Muscle layer of duodenum (tissue), 2 donors: ENCODE measurements at regions not wholly inside any gene's neighbourhood (a gene's known extent, or its start where the extent isn't known, plus 50 kb on each side); places are given as distances from the start of the nearest gene placed in this dataset.

ENCODE experiments used
- H3K27ac ChIP-seq: one replicate; pipeline ENCODE4 v1.7.0; 2013; ENCODE audit warnings: mild to moderate bottlenecking, low read length
- H3K27me3 ChIP-seq: one replicate; pipeline ENCODE4 v1.7.0; 2013; ENCODE audit warnings: low read depth, mild to moderate bottlenecking, control low read depth, low read length
- H3K36me3 ChIP-seq, 2 donors: one replicate each; pipeline ENCODE4 v1.7.0; 2013; ENCODE audit warnings: low read length in 2 of 2, control low read depth in 1 of 2, mild to moderate bottlenecking in 1 of 2; ENCODE audit not compliant: insufficient read depth in 2 of 2, control insufficient read depth in 1 of 2
- H3K4me1 ChIP-seq, 2 donors: one replicate each; pipeline ENCODE4 v1.7.0; 2013; ENCODE audit warnings: low read length in 2 of 2, mild to moderate bottlenecking in 2 of 2, control low read depth in 1 of 2, moderate library complexity in 1 of 2; ENCODE audit not compliant: insufficient read depth in 2 of 2, control insufficient read depth in 1 of 2
- H3K4me3 ChIP-seq, 2 donors: one replicate each; pipeline ENCODE4 v1.7.0; 2013; ENCODE audit warnings: low read length in 2 of 2, low read depth in 1 of 2, mild to moderate bottlenecking in 1 of 2
- H3K9me3 ChIP-seq, 2 donors: one replicate each; pipeline ENCODE4 v1.7.0; 2013; ENCODE audit warnings: low read length in 2 of 2, control low read depth in 1 of 2, mild to moderate bottlenecking in 1 of 2; ENCODE audit not compliant: control insufficient read depth in 1 of 2
- donor health status: healthy.

- Histone ChIP-seq H3K4me3 (no peak overlapping the region), H3K36me3 (peaks cover 0 to 5% of the 10 kb centered on the region in 2 donors), H3K4me1 (no peaks in the 10 kb centered on the region), H3K27me3 (no peaks in the 10 kb centered on the region), H3K27ac (no peak overlapping the region), H3K9me3 (peaks cover 0 to 12% of the 10 kb centered on the region in 2 donors)
Measured at GRCh38 chr10:33396938-33397337, 62.5 kb upstream of the NRP1 start.

GRCh38 chr10:33396279-33396678 lies 61.8 kb upstream of the NRP1 start:
- Histone ChIP-seq H3K36me3 (peaks cover 0 to 5% of the 10 kb centered on the region in 2 donors), H3K27me3 (no peaks in the 10 kb centered on the region), H3K27ac (no peak overlapping the region), H3K4me3 (no peak overlapping the region), H3K4me1 (no peaks in the 10 kb centered on the region), H3K9me3 (peaks cover 0 to 12% of the 10 kb centered on the region in 2 donors)

- no peaks in the 10 kb centered on the region for H3K4me1 ChIP-seq
Measured at GRCh38 chr10:33395201-33395600, 60.7 kb upstream of the NRP1 start.

GRCh38 chr10:33392706-33393105 lies 58.2 kb upstream of the NRP1 start:
- H3K36me3 ChIP-seq, result peaks cover 0 to 5% of the 10 kb centered on the region in 2 donors
- H3K9me3 ChIP-seq, result peaks cover 0 to 11% of the 10 kb centered on the region in 2 donors
- H3K27me3 ChIP-seq, result no peaks in the 10 kb centered on the region
- no peaks in the 10 kb centered on the region for H3K4me1 ChIP-seq
- H3K27ac ChIP-seq, result no peak overlapping the region
- H3K4me3 ChIP-seq, result no peak overlapping the region

More at GRCh38 chr10:33395201-33395600, 60.7 kb upstream of the NRP1 start:
- Histone ChIP-seq H3K36me3 (peaks cover 0 to 5% of the 10 kb centered on the region in 2 donors), H3K4me3 (no peak overlapping the region), H3K27ac (no peak overlapping the region), H3K27me3 (no peaks in the 10 kb centered on the region), H3K9me3 (peaks cover 0 to 12% of the 10 kb centered on the region in 2 donors)

GRCh38 chr10:33391611-33392465 lies 57.4 kb upstream of the NRP1 start:
- H3K4me1 ChIP-seq, result no peaks in the 10 kb centered on the region
- H3K9me3 ChIP-seq, result peaks cover 0 to 3% of the 10 kb centered on the region in 2 donors
- H3K27ac ChIP-seq, result no peak overlapping the region
- no peaks in the 10 kb centered on the region for H3K27me3 ChIP-seq
- H3K4me3 ChIP-seq, result no peak overlapping the region
- no peaks in the 10 kb centered on the region for H3K36me3 ChIP-seq

GRCh38 chr10:33390046-33390445 lies 55.6 kb upstream of the NRP1 start:
- Histone ChIP-seq H3K4me3 (no peak overlapping the region), H3K4me1 (no peaks in the 10 kb centered on the region), H3K27ac (no peak overlapping the region), H3K9me3 (no peaks in the 10 kb centered on the region), H3K27me3 (no peaks in the 10 kb centered on the region), H3K36me3 (no peaks in the 10 kb centered on the region)

GRCh38 chr10:33388785-33389184 lies 54.3 kb upstream of the NRP1 start:
- Histone ChIP-seq H3K27ac (no peak overlapping the region), H3K27me3 (no peaks in the 10 kb centered on the region), H3K36me3 (no peaks in the 10 kb centered on the region)

GRCh38 chr10:33388382-33388781 lies 53.9 kb upstream of the NRP1 start:
- H3K27me3 ChIP-seq, result no peaks in the 10 kb centered on the region
- H3K9me3 ChIP-seq, result no peaks in the 10 kb centered on the region
- H3K27ac ChIP-seq, result no peak overlapping the region
- no peaks in the 10 kb centered on the region for H3K36me3 ChIP-seq
- H3K4me3 ChIP-seq, result no peak overlapping the region
- H3K4me1 ChIP-seq, result no peaks in the 10 kb centered on the region

More at GRCh38 chr10:33388785-33389184, 54.3 kb upstream of the NRP1 start:
- H3K4me1 ChIP-seq, result no peaks in the 10 kb centered on the region
- H3K9me3 ChIP-seq, result no peaks in the 10 kb centered on the region
- H3K4me3 ChIP-seq, result no peak overlapping the region

- Histone ChIP-seq H3K9me3 (no peaks in the 10 kb centered on the region), H3K27ac (no peak overlapping the region), H3K36me3 (no peaks in the 10 kb centered on the region), H3K4me1 (no peaks in the 10 kb centered on the region), H3K4me3 (no peak overlapping the region), H3K27me3 (no peaks in the 10 kb centered on the region)
Measured at GRCh38 chr10:33387720-33388119, 53.3 kb upstream of the NRP1 start.

- Histone ChIP-seq H3K4me1 (peaks cover 5 to 6% of the 10 kb centered on the region in 2 donors), H3K4me3 (no peak overlapping the region), H3K36me3 (no peaks in the 10 kb centered on the region), H3K9me3 (no peaks in the 10 kb centered on the region), H3K27me3 (no peaks in the 10 kb centered on the region), H3K27ac (no peak overlapping the region)
Measured at GRCh38 chr10:33386926-33387325, 52.5 kb upstream of the NRP1 start.

- no peaks in the 10 kb centered on the region for H3K27me3 ChIP-seq
- H3K9me3 ChIP-seq, result no peaks in the 10 kb centered on the region
- no peak overlapping the region for H3K4me3 ChIP-seq
- peaks cover 5 to 12% of the 10 kb centered on the region in 2 donors for H3K4me1 ChIP-seq
- H3K36me3 ChIP-seq, result no peaks in the 10 kb centered on the region
- H3K27ac ChIP-seq, result no peak overlapping the region
Measured at GRCh38 chr10:33385686-33386085, 51.2 kb upstream of the NRP1 start.

- H3K4me3 ChIP-seq, result no peak overlapping the region
- H3K9me3 ChIP-seq, result no peaks in the 10 kb centered on the region
- H3K4me1 ChIP-seq, result peaks cover 5 to 12% of the 10 kb centered on the region in 2 donors
- no peak overlapping the region for H3K27ac ChIP-seq
- no peaks in the 10 kb centered on the region for H3K36me3 ChIP-seq
- no peaks in the 10 kb centered on the region for H3K27me3 ChIP-seq
Measured at GRCh38 chr10:33385015-33385414, 50.5 kb upstream of the NRP1 start.
